ENCODE measurements at regions not wholly inside any gene's neighbourhood (a gene's known extent, or its start where the extent isn't known, plus 50 kb on each side); places are given as distances from the start of the nearest gene placed in this dataset.

DNA sequence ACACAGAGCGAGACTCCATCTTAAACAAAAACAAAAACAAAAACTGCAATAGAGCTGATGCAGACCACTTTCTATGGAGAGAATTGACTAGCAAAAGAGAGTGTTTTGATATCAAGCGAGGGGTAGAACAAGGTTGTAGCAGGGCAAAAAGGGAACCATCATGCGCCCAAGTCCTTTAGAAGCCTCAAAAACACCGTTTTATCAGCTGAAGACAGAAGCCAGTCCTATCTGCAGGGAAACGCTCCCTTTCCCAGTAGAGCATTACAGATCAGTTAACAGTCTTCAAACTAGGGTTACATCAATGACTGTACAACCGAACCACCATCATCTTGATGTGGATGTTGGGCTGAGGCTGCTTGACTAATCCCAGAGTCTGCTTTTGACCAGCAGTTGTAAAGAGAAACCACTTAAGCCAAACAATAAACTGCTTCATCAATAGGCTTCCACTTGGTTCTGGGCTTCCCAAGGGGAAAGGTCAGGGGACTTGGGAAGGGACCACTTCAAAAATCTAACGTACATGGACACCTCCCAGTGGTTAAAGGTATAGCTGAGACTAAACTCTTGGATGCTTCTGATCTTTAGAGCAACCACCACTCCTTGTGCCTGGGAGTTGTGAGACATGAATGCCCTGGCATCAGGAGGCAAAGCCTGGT, 59.6 kb upstream of the SPDEF start (continued):
- TF ChIP-seq MEF2D (tag; conservative IDR thresholded peaks at IDR 0.05; ENCODE audit: low read depth) = 0 out of 2 replicates have a peak, but pooled peaks have one; percentile 12
- no peak for TF ChIP-seq ZNF3 (CRISPR knock-in tag; IDR thresholded peaks at IDR 0.05)
- TF ChIP-seq ARID1B (IDR thresholded peaks at IDR 0.05) = peak; percentile 94
- no peak; the same call in 1 of the 2 replicates for TF ChIP-seq FOXP1 (CRISPR knock-in tag; IDR thresholded peaks at IDR 0.05)
- TF ChIP-seq, protein P1, sequence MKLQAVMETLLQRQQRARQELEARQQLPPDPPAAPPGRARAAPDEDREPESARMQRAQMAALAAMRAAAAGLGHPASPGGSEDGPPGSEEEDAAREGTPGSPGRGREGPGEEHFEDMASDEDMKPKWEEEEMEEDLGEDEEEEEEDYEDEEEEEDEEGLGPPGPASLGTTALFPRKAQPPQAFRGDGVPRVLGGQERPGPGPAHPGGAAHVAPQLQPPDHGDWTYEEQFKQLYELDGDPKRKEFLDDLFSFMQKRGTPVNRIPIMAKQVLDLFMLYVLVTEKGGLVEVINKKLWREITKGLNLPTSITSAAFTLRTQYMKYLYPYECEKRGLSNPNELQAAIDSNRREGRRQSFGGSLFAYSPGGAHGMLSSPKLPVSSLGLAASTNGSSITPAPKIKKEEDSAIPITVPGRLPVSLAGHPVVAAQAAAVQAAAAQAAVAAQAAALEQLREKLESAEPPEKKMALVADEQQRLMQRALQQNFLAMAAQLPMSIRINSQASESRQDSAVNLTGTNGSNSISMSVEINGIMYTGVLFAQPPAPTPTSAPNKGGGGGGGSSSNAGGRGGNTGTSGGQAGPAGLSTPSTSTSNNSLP (IDR thresholded peaks at IDR 0.05; ENCODE audit: borderline replicate concordance, low read depth, low read length) = peak; percentile 39; the same call in 1 of the 2 replicates
- TF ChIP-seq, protein P2, sequence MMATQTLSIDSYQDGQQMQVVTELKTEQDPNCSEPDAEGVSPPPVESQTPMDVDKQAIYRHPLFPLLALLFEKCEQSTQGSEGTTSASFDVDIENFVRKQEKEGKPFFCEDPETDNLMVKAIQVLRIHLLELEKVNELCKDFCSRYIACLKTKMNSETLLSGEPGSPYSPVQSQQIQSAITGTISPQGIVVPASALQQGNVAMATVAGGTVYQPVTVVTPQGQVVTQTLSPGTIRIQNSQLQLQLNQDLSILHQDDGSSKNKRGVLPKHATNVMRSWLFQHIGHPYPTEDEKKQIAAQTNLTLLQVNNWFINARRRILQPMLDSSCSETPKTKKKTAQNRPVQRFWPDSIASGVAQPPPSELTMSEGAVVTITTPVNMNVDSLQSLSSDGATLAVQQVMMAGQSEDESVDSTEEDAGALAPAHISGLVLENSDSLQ (IDR thresholded peaks at IDR 0.05) = 0 out of 2 replicates have a peak, but pooled peaks have one; percentile 4
- TF ChIP-seq ZFP1 (CRISPR knock-in tag; IDR thresholded peaks at IDR 0.05) = no peak
- no peak for TF ChIP-seq GTF2E2 (tag; IDR thresholded peaks at IDR 0.05)
- TF ChIP-seq, protein P3, sequence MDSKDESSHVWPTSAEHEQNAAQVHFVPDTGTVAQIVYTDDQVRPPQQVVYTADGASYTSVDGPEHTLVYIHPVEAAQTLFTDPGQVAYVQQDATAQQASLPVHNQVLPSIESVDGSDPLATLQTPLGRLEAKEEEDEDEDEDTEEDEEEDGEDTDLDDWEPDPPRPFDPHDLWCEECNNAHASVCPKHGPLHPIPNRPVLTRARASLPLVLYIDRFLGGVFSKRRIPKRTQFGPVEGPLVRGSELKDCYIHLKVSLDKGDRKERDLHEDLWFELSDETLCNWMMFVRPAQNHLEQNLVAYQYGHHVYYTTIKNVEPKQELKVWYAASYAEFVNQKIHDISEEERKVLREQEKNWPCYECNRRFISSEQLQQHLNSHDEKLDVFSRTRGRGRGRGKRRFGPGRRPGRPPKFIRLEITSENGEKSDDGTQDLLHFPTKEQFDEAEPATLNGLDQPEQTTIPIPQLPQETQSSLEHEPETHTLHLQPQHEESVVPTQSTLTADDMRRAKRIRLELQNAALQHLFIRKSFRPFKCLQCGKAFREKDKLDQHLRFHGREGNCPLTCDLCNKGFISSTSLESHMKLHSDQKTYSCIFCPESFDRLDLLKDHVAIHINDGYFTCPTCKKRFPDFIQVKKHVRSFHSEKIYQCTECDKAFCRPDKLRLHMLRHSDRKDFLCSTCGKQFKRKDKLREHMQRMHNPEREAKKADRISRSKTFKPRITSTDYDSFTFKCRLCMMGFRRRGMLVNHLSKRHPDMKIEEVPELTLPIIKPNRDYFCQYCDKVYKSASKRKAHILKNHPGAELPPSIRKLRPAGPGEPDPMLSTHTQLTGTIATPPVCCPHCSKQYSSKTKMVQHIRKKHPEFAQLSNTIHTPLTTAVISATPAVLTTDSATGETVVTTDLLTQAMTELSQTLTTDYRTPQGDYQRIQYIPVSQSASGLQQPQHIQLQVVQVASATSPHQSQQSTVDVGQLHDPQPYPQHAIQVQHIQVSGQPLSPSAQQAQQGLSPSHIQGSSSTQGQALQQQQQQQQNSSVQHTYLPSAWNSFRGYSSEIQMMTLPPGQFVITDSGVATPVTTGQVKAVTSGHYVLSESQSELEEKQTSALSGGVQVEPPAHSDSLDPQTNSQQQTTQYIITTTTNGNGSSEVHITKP (IDR thresholded peaks at IDR 0.05; ENCODE audit: partially characterized antibody) = no peak
- no peak for TF ChIP-seq TAF9B (IDR thresholded peaks at IDR 0.05; ENCODE audit: partially characterized antibody)
- no peak for TF ChIP-seq NFE2L1 (tag; IDR thresholded peaks at IDR 0.05; ENCODE audit: borderline replicate concordance, low read depth)
- TF ChIP-seq, protein P4, sequence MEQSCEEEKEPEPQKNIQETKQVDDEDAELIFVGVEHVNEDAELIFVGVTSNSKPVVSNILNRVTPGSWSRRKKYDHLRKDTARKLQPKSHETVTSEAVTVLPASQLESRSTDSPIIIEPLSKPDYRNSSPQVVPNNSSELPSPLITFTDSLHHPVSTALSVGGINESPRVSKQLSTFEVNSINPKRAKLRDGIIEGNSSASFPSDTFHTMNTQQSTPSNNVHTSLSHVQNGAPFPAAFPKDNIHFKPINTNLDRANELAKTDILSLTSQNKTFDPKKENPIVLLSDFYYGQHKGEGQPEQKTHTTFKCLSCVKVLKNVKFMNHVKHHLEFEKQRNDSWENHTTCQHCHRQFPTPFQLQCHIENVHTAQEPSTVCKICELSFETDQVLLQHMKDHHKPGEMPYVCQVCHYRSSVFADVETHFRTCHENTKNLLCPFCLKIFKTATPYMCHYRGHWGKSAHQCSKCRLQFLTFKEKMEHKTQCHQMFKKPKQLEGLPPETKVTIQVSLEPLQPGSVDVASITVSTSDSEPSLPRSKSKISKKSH (CRISPR knock-in tag; IDR thresholded peaks at IDR 0.05) = no peak
- TF ChIP-seq GATAD2A (IDR thresholded peaks at IDR 0.05) = peak; percentile 59; the same call in 1 of the 2 replicates
- TF ChIP-seq HMG20B (CRISPR knock-in tag; IDR thresholded peaks at IDR 0.05) = no peak
- no peak for TF ChIP-seq ZBTB1 (CRISPR knock-in tag; IDR thresholded peaks at IDR 0.05; ENCODE audit: borderline replicate concordance, low read depth)
- TF ChIP-seq ZNF121 (CRISPR knock-in tag; conservative IDR thresholded peaks at IDR 0.05) = 0 out of 2 replicates have a peak, but pooled peaks have one; percentile 5
- TF ChIP-seq, protein P5, sequence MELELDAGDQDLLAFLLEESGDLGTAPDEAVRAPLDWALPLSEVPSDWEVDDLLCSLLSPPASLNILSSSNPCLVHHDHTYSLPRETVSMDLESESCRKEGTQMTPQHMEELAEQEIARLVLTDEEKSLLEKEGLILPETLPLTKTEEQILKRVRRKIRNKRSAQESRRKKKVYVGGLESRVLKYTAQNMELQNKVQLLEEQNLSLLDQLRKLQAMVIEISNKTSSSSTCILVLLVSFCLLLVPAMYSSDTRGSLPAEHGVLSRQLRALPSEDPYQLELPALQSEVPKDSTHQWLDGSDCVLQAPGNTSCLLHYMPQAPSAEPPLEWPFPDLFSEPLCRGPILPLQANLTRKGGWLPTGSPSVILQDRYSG (tag; conservative IDR thresholded peaks at IDR 0.05; ENCODE audit: low read depth) = no peak
- TF ChIP-seq TCF7 (IDR thresholded peaks at IDR 0.05; ENCODE audit: borderline replicate concordance) = peak; percentile 68; the same call in 1 of the 2 replicates
- no peak for TF ChIP-seq PHF8 (IDR thresholded peaks at IDR 0.05; ENCODE audit: borderline replicate concordance, low read length)
